ENCODE measurements at regions not wholly inside any gene's neighbourhood (a gene's known extent, or its start where the extent isn't known, plus 50 kb on each side); places are given as distances from the start of the nearest gene placed in this dataset.

GRCh38 chr9:108149326-108149725, 659.8 kb upstream of the KLF4 start:
- no peak for TF ChIP-seq ZNF274 (IDR thresholded peaks at IDR 0.05; ENCODE audit: low read depth, low read length)
- TF ChIP-seq YY1 (IDR thresholded peaks at IDR 0.05; ENCODE audit: insufficient read depth, insufficient read length), result no peak
- TF ChIP-seq SUZ12 (IDR thresholded peaks at IDR 0.05; ENCODE audit: extremely low read depth, insufficient read depth, insufficient read length), result no peak

Measured in NT2/D1 (cell line).